ENCODE measurements at regions not wholly inside any gene's neighbourhood (a gene's known extent, or its start where the extent isn't known, plus 50 kb on each side); places are given as distances from the start of the nearest gene placed in this dataset.

DNA sequence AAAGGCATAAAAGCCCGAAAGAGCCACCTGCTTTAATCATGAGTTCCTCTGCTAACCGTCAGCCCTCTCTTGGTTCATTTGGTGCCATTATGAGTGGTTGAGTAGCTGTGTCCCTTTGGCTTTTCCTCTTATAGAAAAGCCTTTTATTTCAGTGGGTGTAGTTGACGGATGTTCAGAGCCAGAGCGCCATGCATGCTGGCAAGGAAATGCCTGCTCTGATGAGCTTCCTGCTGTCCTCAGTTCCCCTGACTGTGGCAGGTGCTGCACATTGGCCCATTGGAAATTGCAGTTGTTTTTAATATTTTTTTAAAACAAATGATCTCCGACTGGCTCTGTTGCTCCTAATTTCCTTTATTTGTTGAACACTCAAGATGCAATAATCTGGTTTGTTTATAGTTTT, 77.3 kb upstream of the LIMCH1 start:
- no peak for DNase-seq (ENCODE audit: low spot score)

DNA sequence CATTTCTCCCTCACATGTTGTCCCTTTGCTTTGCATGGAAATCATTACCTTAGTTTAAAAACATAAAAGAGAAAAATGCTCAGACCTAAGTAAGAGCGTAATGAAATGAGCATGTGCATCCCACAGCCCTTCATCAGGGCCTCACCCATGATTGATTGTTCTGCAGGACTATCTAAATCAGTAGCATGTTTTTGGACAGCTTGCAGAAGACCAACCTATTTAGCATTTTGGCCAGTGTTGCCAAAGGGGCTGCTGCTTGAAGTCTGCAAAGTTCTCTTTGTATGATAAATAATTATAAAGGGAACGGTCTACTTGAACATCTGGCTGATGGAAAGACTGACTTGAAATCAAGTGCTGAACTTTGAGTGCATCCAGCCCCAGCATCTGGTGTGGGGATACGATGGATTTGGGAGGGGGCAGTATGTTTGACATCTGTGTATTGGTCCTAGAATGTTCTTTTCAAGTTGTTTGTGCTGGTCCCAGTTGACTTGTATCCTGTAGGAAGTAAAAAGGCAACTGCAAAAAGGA, 76.1 kb upstream of the LIMCH1 start:
- DNase-seq (ENCODE audit: low spot score): no peak

- DNase-seq (ENCODE audit: low spot score): peak; percentile 34
Observed at GRCh38 chr4:41465146-41465761, 72.7 kb upstream of the LIMCH1 start.

- no peak for DNase-seq (ENCODE audit: low spot score)
Observed at GRCh38 chr4:41466249-41466648, 71.7 kb upstream of the LIMCH1 start.

GRCh38 chr4:41468122-41468521, 69.8 kb upstream of the LIMCH1 start:
- no peak for DNase-seq (ENCODE audit: low spot score)

DNA sequence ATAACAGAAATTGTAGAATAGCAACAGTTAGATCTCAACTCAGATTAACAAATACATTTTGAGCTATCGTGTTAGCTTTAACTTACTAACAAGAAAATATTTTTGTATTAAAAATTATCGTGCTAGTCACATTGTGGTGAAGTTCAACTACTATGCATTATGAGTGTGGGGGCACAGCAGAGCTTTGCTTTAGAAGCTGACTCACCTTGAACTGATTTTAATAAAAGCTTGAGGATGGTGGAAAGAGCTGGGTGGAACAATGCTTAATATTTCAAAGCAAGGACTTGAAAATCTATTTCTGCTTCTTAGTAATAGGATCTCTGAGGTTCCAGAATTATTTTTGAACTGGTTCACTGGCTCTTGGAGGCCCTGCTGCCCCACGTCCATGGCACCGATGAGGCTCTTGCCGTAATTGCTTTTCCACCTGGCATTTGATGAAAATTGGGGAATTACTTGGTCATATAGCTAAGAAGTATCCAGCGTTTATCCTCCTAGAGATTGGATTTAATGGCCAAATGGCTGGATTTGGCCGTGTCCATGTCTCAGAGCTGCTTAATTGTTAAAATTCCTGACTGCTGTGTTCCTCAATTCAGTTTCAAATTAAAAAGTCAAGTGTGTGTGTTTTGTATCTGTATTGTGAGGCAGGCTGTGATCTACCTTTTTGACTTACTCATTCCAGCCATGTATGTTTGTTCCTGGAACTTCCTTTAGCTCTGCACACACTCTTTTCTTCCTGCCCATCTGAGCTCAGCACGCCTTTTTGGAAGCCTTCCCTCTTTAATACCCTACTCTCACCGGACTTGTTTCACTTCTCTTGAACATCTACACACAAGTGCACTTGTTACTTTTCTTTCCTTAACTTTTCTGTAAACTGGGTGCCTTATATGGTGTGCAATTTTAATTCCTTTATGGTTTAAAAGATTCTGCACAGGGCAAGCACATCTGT, 66.6 kb upstream of the LIMCH1 start:
- no peak for DNase-seq (ENCODE audit: low spot score)

- no peak for DNase-seq (ENCODE audit: low spot score)
Observed at GRCh38 chr4:41472081-41472480, 65.9 kb upstream of the LIMCH1 start.

DNA sequence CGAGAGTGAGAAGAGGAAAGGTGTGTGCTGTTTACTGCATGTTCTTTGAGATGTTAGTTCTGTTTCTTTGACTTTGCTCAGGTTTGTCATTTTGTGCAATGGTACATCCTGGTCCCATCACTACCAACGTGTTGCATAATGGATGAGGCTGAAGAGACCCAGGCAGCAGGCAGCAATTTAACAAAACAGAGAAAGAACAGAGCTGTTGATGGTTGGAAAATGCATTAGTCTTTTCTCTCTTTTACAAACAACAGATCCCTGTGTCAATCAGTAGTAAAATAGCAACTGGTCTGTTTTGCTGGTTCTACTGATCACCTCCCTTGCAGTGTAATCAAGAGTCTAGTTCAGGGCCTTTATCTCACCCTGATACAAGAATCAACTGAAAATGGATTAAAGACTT, 64.8 kb upstream of the LIMCH1 start:
- DNase-seq (ENCODE audit: low spot score): no peak

DNA sequence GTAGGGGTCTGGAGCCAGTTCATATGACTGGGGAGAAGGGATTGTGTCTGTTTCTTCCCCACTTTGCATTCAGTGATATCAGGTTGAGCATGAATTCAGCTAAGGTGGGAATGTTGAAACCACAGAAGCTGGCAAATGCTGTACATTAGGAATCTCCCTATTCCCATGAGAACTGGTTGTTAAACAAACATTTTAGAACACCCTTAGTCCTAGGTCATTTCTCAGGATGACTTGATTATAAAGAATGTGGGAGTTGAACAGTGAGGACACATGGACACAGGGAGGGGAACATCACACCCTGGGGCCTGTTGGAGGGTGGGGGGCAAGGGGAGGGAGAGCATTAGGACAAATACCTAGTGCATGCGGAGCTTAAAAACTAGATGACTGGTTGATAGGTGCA, 62.6 kb upstream of the LIMCH1 start:
- DNase-seq (ENCODE audit: low spot score): no peak

GRCh38 chr4:41476310-41476885, 61.6 kb upstream of the LIMCH1 start:
- DNase-seq (ENCODE audit: low spot score): peak; percentile 25

DNA sequence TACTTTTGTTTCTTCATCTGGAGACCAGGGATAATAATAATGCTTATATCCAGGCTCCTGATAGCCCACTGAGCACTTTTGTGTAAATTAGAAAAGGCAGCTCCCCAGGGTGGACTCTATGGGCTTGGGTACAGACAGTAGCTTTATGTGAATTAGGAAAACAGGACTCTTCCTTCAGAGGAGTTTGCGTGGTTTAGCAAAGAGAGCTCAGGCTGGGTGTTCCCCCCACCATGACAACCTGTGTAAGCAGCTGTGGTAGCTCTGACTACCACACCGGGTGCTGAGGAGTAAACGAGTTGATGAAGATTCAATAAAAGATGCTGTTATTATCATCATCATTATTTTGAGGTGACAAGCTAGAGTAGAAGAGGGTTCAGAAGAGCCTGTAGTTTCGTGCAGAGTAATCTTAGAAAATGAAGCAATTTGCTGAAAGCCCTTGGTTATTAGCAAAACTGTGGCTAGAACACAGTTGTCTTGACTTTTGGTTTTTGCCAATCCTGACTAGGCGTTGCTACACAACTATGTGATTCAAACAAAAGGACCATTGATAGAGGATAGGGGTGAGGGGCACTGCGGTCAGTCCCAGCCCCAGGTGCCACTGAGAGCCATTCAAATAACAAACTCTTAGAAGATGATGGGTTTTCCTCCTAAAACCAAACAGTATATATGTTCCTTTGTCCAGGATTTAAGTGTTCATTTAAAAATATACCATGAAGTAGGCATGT, 60.6 kb upstream of the LIMCH1 start:
- DNase-seq (ENCODE audit: low spot score): no peak

- DNase-seq (ENCODE audit: low spot score): no peak
Observed at GRCh38 chr4:41478518-41478917, 59.4 kb upstream of the LIMCH1 start.

GRCh38 chr4:41480896-41481311, 57.1 kb upstream of the LIMCH1 start:
- DNase-seq (ENCODE audit: low spot score): no peak

DNA sequence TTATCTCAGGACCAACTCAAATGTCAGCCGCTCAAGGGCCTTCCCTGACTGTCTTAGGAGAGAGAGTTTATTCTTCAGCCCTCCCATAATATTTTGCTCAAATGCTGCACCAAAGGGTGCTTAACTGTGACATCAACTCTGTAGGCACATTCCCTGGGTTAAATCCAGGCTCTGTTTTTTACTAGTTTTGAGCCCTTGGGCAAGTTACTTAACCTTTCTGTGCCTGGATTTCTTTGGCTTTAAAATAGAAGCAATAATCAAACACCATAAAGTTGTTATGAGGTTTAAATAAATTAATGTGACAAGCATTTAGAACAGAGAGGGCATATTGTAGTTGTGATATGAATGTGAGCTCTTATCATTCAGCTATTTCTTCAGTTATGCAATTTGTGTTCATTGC, 54.2 kb upstream of the LIMCH1 start:
- no peak for DNase-seq (ENCODE audit: low spot score)

DNA sequence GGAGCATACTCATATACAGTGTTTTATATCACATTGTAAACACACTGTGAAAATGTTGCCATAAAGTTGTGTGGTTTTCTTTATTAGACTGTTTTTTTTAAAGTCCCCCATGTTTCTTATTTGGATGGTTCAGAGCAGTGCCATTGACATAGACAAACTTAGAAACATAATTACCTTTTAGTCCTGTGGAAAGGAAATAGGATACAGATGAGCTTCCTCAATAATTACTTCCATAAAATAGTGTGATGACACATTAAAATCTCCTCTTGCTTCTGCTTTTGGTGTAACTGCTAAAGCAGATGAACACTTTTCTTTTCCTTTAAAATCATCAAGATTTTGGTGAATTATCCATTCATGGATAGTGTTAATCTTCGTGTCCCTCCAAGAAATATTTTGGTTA, 52.9 kb upstream of the LIMCH1 start:
- no peak for DNase-seq (ENCODE audit: low spot score)

DNA sequence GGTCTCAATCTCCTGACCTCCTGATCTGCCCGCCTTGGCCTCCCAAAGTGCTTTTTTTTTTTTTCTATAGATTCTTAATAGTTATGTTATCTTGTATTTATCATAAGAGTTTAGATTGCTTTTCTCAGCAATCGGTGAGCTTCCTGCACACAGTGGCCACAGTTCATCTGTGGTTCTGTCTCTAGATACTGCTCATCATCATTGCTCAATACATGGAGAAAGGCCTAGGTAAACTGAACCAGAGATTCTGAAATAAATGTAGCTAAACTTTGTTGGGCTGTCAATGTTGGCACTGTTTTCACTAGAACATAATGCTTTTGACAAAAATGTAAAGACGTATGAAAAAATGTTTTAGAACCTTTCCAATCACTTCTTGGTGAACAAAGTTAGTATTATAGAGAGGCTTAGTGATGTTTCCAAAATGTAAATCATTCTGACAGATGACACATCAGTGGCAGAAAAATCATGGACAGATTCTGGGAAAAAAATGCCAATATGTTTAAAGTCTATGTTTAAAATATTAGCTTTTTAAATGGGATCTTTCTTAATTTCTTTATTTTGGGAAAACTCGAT, 50.0 kb upstream of the LIMCH1 start:
- DNase-seq (ENCODE audit: low spot score): no peak

Measured in cerebellar cortex (tissue), 1 donor.